ENCODE measurements at regions not wholly inside any gene's neighbourhood (a gene's known extent, or its start where the extent isn't known, plus 50 kb on each side); places are given as distances from the start of the nearest gene placed in this dataset.
A peak's percentile ranks its signal among the peaks of the same experiment; 100 is the strongest.

DNA sequence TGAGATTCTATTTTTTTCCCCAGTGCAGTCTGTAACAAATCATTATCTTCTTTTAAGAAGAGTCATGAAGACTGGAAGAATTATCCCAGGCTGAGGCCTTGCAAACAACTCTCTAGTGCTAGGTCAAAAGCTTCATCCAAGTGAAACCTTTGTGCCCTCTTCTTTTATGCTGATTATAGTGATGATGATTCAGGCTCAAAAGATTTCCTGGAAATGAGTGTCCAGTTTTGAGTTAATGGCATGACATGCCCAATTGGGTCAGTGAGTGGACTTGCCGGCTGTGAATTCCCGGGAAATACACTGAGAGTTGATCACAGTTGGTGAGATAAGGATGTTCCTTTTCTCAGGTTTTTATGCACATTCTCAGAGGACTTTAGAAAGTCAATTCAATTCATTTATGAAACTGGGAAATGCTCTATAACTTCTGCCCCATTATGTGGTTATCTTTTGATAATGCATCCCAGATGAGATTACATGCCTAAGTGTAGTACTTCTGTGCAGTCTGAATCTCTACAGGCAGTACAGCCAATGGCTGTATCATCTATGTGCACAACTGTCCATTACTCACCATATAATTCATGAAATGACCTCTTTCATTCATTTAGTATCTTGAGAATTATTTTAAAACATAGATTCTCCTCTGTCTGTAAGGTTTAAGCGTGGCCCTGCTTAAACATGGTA, 66.2 kb downstream of the S1PR1 start:
- Histone ChIP-seq H3K9me3 (ENCODE audit: control insufficient read depth, insufficient read depth, low read length) (no peaks in the 10 kb centered on the region), H3K9me2 (replicated peaks; ENCODE audit: control insufficient read depth, low read length) (no peaks in the 10 kb centered on the region), H3K36me3 (ENCODE audit: control insufficient read depth, low read length) (no peaks in the 10 kb centered on the region), H3K27ac (ENCODE audit: low read depth, low read length) (no peak overlapping the region), H3K4me3 (ENCODE audit: low read length) (no peak overlapping the region), H3K27me3 (ENCODE audit: control insufficient read depth, low read length) (peaks cover 8% of the 10 kb centered on the region; the same call in 1 of the 2 replicates), H3K4me1 (ENCODE audit: control insufficient read depth, low read length) (no peaks in the 10 kb centered on the region), H4K20me1 (ENCODE audit: control insufficient read depth, insufficient read depth, low read depth, low read length) (no peaks in the 10 kb centered on the region), H3F3A (ENCODE audit: control insufficient read depth, insufficient read depth) (no peaks in the 10 kb centered on the region), H3K4me2 (ENCODE audit: low read length) (no peak overlapping the region), H3K79me2 (ENCODE audit: control insufficient read depth, low read length) (no peaks in the 10 kb centered on the region)
- TF ChIP-seq EZH2phosphoT487 (IDR thresholded peaks at IDR 0.05; ENCODE audit: borderline replicate concordance, low read length), result no peak
- TF ChIP-seq, protein P1, sequence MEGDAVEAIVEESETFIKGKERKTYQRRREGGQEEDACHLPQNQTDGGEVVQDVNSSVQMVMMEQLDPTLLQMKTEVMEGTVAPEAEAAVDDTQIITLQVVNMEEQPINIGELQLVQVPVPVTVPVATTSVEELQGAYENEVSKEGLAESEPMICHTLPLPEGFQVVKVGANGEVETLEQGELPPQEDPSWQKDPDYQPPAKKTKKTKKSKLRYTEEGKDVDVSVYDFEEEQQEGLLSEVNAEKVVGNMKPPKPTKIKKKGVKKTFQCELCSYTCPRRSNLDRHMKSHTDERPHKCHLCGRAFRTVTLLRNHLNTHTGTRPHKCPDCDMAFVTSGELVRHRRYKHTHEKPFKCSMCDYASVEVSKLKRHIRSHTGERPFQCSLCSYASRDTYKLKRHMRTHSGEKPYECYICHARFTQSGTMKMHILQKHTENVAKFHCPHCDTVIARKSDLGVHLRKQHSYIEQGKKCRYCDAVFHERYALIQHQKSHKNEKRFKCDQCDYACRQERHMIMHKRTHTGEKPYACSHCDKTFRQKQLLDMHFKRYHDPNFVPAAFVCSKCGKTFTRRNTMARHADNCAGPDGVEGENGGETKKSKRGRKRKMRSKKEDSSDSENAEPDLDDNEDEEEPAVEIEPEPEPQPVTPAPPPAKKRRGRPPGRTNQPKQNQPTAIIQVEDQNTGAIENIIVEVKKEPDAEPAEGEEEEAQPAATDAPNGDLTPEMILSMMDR (IDR thresholded peaks at IDR 0.05; ENCODE audit: low read depth, low read length, poor library complexity, severe bottlenecking), result no peak

DNA sequence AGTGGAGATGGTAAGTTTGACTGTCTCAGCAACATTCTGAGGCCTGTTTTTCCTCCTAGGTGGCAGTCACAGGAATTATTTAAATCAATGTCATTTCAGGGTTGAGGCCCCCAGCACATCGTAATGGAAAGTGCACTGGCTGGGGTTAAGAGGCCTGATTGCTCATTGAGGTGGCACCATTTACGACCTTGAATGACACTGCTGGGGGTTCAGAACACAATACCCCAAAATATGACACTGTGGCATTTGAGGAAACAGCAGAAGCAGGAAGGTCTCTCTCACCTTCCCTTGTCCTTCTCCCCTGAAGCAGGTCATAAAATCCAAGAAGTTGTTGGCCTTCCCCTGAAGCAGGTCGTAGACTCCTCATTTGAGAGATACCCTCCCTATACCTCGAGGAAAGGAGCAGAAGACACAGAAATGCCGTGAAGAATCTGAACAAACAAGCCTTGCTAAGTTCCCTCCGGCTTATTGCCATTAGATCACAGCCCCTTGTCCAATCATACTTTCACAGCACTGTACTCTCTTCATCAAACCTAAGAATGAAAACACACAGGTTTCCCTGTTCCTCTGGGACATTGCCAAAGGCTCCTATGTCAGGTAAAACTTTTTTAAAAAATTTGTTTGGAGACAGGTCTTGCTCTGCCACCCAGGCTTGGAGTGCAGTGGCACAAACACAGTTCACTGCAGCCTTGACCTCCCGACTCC, 71.3 kb downstream of the S1PR1 start:
- TF ChIP-seq, protein P1 (IDR thresholded peaks at IDR 0.05; ENCODE audit: low read depth, low read length, poor library complexity, severe bottlenecking), result no peak
- no peak for TF ChIP-seq EZH2phosphoT487 (IDR thresholded peaks at IDR 0.05; ENCODE audit: borderline replicate concordance, low read length)
- H3K36me3 ChIP-seq (ENCODE audit: control insufficient read depth, low read length), result no peaks in the 10 kb centered on the region
- H3K4me1 ChIP-seq (ENCODE audit: control insufficient read depth, low read length), result peaks cover 24% of the 10 kb centered on the region
- no peaks in the 10 kb centered on the region for H4K20me1 ChIP-seq (ENCODE audit: control insufficient read depth, insufficient read depth, low read depth, low read length)
- H3K9me2 ChIP-seq (replicated peaks; ENCODE audit: control insufficient read depth, low read length), result no peaks in the 10 kb centered on the region
- no peaks in the 10 kb centered on the region for H3K9me3 ChIP-seq (ENCODE audit: control insufficient read depth, insufficient read depth, low read length)
- no peak overlapping the region for H3K4me2 ChIP-seq (ENCODE audit: low read length)
- no peaks in the 10 kb centered on the region for H3K79me2 ChIP-seq (ENCODE audit: control insufficient read depth, low read length)
- peaks cover 21% of the 10 kb centered on the region for H3K27me3 ChIP-seq (ENCODE audit: control insufficient read depth, low read length)
- H3K27ac ChIP-seq (ENCODE audit: low read depth, low read length), result no peak overlapping the region
- no peak overlapping the region for H3K4me3 ChIP-seq (ENCODE audit: low read length)
- no peaks in the 10 kb centered on the region for H3F3A ChIP-seq (ENCODE audit: control insufficient read depth, insufficient read depth)

DNA sequence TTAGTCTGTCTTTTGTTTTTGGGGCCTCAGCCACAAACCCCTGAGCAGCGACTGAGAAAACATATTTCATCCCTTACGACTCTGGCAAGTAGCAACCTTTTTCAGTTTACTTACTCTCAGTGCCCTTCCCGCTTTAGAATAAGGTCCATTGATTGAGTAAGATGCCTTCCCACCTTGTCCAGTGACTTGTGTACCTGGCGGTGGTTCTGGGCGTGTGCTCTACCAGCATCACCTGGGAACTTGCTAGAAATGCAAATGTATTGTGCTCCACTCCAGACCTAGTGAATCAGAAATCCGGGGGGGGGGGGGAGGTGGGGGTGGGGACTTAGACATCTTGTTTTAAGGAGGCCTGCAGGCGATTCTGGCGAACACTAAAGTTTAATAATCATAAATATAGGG, 72.1 kb downstream of the S1PR1 start:
- Histone ChIP-seq H3K4me3 (ENCODE audit: low read length) (peak overlapping the region; percentile 66), H3K4me1 (ENCODE audit: control insufficient read depth, low read length) (peaks cover 24% of the 10 kb centered on the region), H3K4me2 (ENCODE audit: low read length) (peak overlapping the region; percentile 83), H3K79me2 (ENCODE audit: control insufficient read depth, low read length) (no peaks in the 10 kb centered on the region), H3K9me3 (ENCODE audit: control insufficient read depth, insufficient read depth, low read length) (no peaks in the 10 kb centered on the region), H3K27me3 (ENCODE audit: control insufficient read depth, low read length) (peaks cover 26% of the 10 kb centered on the region), H3K36me3 (ENCODE audit: control insufficient read depth, low read length) (no peaks in the 10 kb centered on the region), H3F3A (ENCODE audit: control insufficient read depth, insufficient read depth) (no peaks in the 10 kb centered on the region), H3K9me2 (replicated peaks; ENCODE audit: control insufficient read depth, low read length) (no peaks in the 10 kb centered on the region), H3K27ac (ENCODE audit: low read depth, low read length) (no peak overlapping the region), H4K20me1 (ENCODE audit: control insufficient read depth, insufficient read depth, low read depth, low read length) (no peaks in the 10 kb centered on the region)
- TF ChIP-seq, protein P1 (IDR thresholded peaks at IDR 0.05; ENCODE audit: low read depth, low read length, poor library complexity, severe bottlenecking), result no peak
- no peak for TF ChIP-seq EZH2phosphoT487 (IDR thresholded peaks at IDR 0.05; ENCODE audit: borderline replicate concordance, low read length)

All from DOHH2 (cell line).